ENCODE measurements at regions not wholly inside any gene's neighbourhood (a gene's known extent, or its start where the extent isn't known, plus 50 kb on each side); places are given as distances from the start of the nearest gene placed in this dataset.
"Not testable (repeated sequence)": the region's sequence is repeated elsewhere in the genome, so short reads cannot be mapped to it uniquely, and the experiment has no call there.

- ATAC-seq (ENCODE audit: poor library complexity); DNase-seq; intact Hi-C loops (cut with DNase I): not testable (repeated sequence)
Measured at GRCh38 chr6:168913231-168913865, 340.3 kb downstream of the THBS2 start.

DNA sequence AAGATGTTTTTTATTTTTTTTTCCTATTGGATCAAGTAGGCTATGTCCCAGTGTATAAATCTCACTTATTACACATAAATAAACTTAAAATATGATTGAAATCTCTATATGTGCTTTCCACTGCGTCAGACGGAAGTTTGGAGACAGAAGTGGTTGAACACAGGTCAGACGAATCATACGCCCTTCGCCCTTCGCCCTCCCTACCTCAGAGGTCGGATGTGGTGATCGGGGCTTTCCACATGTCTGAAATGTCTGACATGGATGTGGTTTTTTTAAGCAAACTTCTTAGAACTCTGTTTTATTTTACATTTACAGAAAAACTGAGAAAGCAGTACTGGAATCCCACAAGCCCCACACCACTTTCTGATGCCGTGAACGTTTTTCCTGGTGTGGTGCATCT is 344.4 kb downstream of the THBS2 start:
- intact Hi-C loops (cut with DNase I), result no loop called here
- no peak for ATAC-seq (ENCODE audit: poor library complexity)
- no peak for DNase-seq

GRCh38 chr6:168908887-168909286 is 344.8 kb downstream of the THBS2 start:
- no peak for ATAC-seq (ENCODE audit: poor library complexity)
- DNase-seq, result no peak
- intact Hi-C loops (cut with DNase I), result no loop called here

- ATAC-seq (ENCODE audit: poor library complexity) (no peak), DNase-seq (no peak)
- intact Hi-C loops (cut with DNase I), result no loop called here
Measured at GRCh38 chr6:168908166-168908565, 345.5 kb downstream of the THBS2 start.

- intact Hi-C loops (cut with DNase I), result no loop called here
Measured at GRCh38 chr6:168906391-168906790, 347.3 kb downstream of the THBS2 start.

DNA sequence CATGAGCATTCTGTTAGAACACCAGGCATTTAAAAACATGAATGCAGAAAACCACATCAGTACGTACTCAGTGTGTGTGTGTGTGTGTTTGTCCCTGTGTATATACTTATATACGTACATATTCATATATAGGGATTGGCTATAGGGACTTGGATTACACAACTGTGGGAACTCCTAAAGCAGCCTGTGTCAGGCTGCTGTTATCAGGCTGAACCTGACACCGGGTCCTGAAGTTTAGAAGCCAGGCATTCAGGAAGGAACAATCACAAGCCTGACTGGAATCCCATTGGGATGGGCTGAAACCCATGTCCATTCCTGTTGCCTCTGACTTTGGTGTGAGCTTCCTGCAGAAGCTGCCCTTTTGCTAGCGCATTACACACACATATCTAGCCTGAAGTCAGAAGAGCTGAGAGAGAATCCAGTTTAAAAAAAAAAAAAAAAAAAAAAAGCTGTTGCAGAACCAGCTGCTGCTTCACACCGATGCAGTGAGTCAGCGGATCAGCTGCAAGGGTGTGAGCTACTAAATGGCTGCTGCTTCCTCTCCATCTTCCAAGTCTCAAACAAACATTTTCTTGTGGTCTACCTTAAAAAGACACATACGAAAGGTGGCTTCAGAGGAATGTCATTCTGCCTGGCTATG is 348.1 kb downstream of the THBS2 start:
- no peak for DNase-seq
- intact Hi-C loops (cut with DNase I), result no loop called here
- no peak for ATAC-seq (ENCODE audit: poor library complexity)

More at GRCh38 chr6:168906391-168906790, 347.3 kb downstream of the THBS2 start:
- no peak for ATAC-seq (ENCODE audit: poor library complexity)
- DNase-seq, result no peak

DNA sequence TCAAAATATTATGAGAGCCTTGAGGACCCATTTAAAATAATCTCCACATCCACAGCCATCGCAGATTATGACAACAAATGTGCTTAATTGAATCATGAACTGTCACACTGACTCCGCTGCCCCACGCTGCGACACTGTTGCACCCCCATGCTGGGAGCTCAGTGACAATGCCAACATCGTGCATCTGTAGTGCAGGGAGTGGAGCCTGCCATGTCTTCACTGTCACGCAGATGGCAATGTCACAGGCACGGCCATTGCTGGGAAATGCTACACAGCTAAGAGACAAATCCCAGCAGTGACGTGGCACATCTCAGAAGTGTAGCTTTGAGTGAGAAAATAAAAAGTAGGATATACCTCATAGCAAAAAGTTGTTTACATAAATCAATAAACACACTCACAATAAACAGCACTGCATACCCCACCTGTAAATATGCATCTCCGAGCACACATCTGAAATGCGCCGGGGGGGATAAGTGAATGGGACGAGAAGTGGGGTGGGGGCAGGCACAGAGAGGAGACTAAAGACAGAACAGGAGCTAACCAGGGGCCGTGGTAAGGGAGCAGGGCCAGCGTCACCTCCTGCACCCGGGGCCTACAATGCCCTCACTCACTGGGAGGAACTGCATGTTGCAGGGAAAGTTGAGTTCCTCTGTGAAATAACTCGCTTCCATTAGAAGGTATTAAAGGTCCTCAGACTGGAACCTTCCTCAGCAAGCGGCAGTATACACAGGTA is 349.9 kb downstream of the THBS2 start:
- ATAC-seq (ENCODE audit: poor library complexity), result no peak
- intact Hi-C loops (cut with DNase I), result no loop called here
- DNase-seq, result no peak

GRCh38 chr6:168902075-168902474 is 351.6 kb downstream of the THBS2 start:
- DNase-seq, result no peak
- intact Hi-C loops (cut with DNase I), result no loop called here
- no peak for ATAC-seq (ENCODE audit: poor library complexity)

- no peak for ATAC-seq (ENCODE audit: poor library complexity)
- intact Hi-C loops (cut with DNase I), result no loop called here
- no peak for DNase-seq
Measured at GRCh38 chr6:168901076-168901475, 352.6 kb downstream of the THBS2 start.

DNA sequence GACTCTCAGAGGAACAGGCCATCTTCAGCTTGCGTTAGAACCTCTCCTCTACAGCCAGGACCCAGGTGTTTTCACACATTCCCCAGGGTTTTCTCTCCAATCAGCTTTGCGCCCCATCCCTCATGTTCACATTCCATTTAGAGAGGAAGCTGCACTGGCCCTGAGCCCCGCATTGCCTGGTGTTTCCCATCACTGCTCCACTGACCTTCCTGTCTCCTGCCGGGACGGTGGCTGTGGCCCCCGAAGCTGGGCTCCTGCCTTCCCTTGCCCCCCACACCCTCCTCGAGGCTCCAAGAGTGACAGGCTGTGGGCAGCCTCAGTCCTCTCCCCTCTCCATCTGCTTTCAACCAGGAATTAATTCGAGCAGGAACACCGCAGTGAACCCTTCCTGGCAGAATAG is 357.3 kb downstream of the THBS2 start:
- intact Hi-C loops (cut with DNase I), result loop anchor here (10.0 kb wide), 1 partner anchor 628 kb away; no protein-coding TSS in a partner anchor
- ATAC-seq (ENCODE audit: poor library complexity) (no peak), DNase-seq (no peak)

DNA sequence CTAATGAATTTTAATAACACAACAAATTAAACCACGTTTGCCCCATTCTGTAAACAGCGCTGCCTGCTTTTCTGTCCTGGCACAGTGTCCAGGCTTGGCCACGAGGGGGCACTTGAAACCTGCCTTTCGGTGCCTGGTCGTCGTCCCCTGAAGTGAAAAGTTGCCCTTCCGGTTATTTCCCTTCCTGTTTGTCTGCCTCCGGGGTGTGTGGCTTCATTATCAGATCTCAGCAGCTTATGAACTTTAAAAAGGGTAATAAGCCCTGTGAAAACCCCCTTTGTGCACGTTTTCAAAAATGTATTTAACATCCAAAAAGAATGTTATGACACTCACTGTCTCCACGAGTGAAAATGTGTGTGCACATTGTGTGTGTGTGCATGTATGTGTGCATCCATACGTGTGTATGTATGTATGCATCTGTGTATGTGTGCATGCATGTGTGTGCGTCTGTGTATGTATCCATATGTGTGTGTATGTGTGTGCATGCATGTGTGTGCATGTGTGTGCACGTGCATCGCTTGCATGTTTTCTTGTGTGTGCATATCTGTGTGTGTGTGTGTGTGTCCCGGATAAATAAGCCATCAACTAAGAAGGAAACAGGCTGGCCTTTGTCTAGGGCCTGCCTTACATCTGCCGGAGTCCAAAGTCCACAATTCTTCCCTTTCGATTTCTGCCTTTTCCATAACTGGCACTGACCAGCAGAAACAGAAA is 358.4 kb downstream of the THBS2 start:
- peak; percentile 86 for DNase-seq
- ATAC-seq (ENCODE audit: poor library complexity), result peak; percentile 97
- intact Hi-C loops (cut with DNase I), result loop anchor here (10.0 kb wide), 1 partner anchor 630 kb away; no protein-coding TSS in a partner anchor

- intact Hi-C loops (cut with DNase I), result loop anchor here (10.0 kb wide), 1 partner anchor 633 kb away; no protein-coding TSS in a partner anchor
- DNase-seq, result no peak
- ATAC-seq (ENCODE audit: poor library complexity), result no peak
Measured at GRCh38 chr6:168892031-168892430, 361.6 kb downstream of the THBS2 start.

- DNase-seq, result no peak
- ATAC-seq (ENCODE audit: poor library complexity), result no peak
- intact Hi-C loops (cut with DNase I), result loop anchor here (10.0 kb wide), 1 partner anchor 634 kb away; no protein-coding TSS in a partner anchor
Measured at GRCh38 chr6:168890981-168891365, 362.7 kb downstream of the THBS2 start.

DNA sequence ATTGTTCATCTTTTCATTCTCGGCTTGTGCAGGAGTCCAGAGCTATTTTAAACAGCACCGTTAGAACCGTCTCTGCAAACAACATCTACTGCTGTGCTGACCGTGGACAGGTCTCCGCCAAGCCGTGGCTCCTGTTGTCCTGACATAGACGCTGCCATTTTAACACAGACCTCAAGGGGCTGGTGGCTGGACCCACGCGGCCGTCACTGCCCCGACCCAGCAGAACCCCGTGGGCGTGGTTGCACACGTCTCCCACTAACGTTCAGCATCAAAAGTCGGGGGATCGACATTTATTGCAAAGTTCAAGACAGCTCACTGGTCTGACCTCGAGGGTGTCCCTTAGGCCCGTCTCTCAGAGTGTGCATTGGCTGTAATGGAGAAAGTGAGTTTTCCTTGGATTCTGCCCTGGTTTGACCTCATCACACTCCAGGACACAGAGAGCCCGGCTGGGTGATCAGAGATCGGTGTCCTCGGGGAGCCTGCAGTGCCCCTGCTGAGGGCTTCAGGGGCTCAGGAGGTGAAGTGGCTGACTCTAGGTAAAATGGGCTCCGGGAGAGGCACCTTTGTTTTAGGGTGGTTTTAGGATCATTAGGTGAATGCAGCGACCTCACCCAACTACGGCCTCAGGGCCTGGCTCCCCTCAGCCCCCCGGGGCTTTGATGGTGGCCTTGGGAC is 363.2 kb downstream of the THBS2 start:
- no peak for ATAC-seq (ENCODE audit: poor library complexity)
- intact Hi-C loops (cut with DNase I), result loop anchor here (10.0 kb wide), 1 partner anchor 634 kb away; no protein-coding TSS in a partner anchor
- DNase-seq, result no peak

DNA sequence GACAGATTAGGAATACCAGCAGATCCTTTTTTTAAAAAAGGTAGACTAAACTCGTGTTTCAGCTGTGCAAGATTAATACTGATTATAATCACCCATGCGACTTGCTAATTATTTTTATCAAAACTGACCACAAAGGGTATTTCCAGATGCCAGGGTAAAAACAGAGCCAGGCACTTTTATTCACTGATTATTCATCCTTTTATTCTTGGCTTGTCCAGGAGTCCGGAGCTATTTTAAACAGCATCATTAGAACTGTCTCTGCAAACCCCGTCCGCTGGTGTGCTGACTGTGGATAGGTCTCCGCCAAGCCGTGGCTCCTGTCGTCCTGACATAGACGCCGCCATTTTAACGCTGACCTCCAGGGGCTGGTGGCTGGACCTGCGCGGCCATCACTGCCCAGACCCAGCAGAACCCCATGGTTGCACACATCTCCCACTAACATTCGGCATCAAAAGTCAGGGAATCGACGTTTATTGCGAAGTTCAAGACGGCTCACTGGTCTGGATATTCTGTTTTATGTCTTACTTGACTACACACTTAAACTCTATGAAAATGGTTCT is 364.8 kb downstream of the THBS2 start:
- intact Hi-C loops (cut with DNase I), result loop anchor here (10.0 kb wide), 1 partner anchor 734 kb away; no protein-coding TSS in a partner anchor
- DNase-seq (no peak), ATAC-seq (ENCODE audit: poor library complexity) (no peak)

GRCh38 chr6:168888102-168888501 is 365.5 kb downstream of the THBS2 start:
- no peak for ATAC-seq (ENCODE audit: poor library complexity)
- DNase-seq, result no peak
- intact Hi-C loops (cut with DNase I), result loop anchor here (10.0 kb wide), 1 partner anchor 733 kb away; no protein-coding TSS in a partner anchor

GRCh38 chr6:168887621-168888020 is 366.0 kb downstream of the THBS2 start:
- intact Hi-C loops (cut with DNase I), result loop anchor here (10.0 kb wide), 1 partner anchor 733 kb away; no protein-coding TSS in a partner anchor
- DNase-seq (no peak), ATAC-seq (ENCODE audit: poor library complexity) (no peak)

DNA sequence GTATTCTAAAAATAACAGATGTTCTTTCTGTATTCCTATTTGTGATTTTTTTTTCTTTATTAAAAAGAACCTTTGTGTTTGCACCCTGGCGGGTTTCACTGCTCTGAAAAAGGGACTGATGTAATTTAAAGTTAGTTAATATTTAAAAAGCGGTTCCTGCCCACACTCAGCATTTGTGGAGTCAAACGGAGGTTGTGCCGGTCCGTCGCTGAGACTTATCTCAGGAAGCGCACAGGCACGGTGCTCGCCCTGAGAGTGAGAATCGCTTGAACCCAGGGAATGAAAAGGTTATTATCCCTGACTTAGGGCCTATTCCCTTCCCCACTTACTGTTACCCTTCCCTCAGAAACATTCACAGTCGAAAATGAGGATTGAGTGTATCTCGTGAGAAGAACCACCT is 366.7 kb downstream of the THBS2 start:
- intact Hi-C loops (cut with DNase I), result loop anchor here (10.0 kb wide), 1 partner anchor 732 kb away; no protein-coding TSS in a partner anchor
- no peak for DNase-seq

More for the DNA sequence above, 366.7 kb downstream of the THBS2 start:
- ATAC-seq (ENCODE audit: poor library complexity), result no peak
